ENCODE measurements at regions not wholly inside any gene's neighbourhood (a gene's known extent, or its start where the extent isn't known, plus 50 kb on each side); places are given as distances from the start of the nearest gene placed in this dataset.

- CTCF ChIA-PET, result no interaction called here
- H3K27me3 Mint-ChIP-seq (ENCODE audit: unreplicated experiment), result no peaks in the 10 kb centered on the region
- no peaks in the 10 kb centered on the region for H3K4me1 Mint-ChIP-seq (ENCODE audit: low read depth, unreplicated experiment)
- intact Hi-C loops (cut with micrococcal nuclease; ENCODE audit: unreplicated experiment), result no loop called here
- H3K9me3 Mint-ChIP-seq (ENCODE audit: low read depth, unreplicated experiment), result no peaks in the 10 kb centered on the region
- no peak overlapping the region for H3K27ac Mint-ChIP-seq (ENCODE audit: unreplicated experiment)
- no peak for DNase-seq
- no peak overlapping the region for H3K4me3 Mint-ChIP-seq (ENCODE audit: low read depth, unreplicated experiment)
- H3K36me3 Mint-ChIP-seq (ENCODE audit: insufficient read depth, unreplicated experiment), result no peaks in the 10 kb centered on the region
- TF ChIP-seq, protein P1, sequence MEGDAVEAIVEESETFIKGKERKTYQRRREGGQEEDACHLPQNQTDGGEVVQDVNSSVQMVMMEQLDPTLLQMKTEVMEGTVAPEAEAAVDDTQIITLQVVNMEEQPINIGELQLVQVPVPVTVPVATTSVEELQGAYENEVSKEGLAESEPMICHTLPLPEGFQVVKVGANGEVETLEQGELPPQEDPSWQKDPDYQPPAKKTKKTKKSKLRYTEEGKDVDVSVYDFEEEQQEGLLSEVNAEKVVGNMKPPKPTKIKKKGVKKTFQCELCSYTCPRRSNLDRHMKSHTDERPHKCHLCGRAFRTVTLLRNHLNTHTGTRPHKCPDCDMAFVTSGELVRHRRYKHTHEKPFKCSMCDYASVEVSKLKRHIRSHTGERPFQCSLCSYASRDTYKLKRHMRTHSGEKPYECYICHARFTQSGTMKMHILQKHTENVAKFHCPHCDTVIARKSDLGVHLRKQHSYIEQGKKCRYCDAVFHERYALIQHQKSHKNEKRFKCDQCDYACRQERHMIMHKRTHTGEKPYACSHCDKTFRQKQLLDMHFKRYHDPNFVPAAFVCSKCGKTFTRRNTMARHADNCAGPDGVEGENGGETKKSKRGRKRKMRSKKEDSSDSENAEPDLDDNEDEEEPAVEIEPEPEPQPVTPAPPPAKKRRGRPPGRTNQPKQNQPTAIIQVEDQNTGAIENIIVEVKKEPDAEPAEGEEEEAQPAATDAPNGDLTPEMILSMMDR (IDR thresholded peaks at IDR 0.05; ENCODE audit: unreplicated experiment), result no peak
- no TSS peak for BruUV-seq (replicated peaks)
These were observed 158.0 kb upstream of the DMRTA1 start for GRCh38 chr9:22288661-22289060.

DNA sequence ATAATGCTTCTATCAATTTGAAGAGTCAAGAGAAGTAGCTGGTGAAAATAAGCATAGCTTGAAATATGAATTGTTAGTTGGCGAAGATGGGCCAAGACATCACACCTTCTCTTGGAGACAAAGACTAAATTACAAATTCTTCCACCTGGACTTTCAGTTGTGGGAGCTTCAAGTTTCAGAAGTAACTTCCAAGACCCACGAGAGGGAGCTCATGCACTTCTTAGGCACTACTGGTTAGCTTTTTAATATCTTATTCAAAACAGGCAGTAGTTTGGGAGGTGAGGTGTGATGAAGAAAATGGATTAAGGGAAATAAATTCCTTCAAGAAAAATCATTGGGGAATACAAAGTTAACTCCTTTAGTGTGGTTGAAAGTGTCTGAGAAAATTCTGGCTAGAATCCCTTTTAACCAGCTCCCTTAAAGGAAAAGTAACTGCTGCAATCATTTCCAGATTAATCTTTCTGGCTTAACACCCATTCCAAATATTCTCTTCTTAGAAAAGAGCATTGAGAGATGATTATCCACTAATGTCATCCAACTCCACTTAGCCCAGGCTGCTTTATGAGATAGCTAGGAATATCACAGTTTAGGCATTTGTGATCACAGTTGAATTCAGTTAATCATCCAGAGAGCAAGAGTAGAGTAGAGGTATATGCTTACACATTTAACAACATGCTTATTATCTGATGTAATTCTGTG, 139.5 kb upstream of the DMRTA1 start:
- CTCF ChIA-PET, result interaction anchor here (0.8 to 1.2 kb wide), 8 partner anchors 30 to 506 kb away, joined by 3 to 25 read pairs (median 4); partner anchors contain the start of gene DMRTA1
- TF ChIP-seq, protein P1 (IDR thresholded peaks at IDR 0.05; ENCODE audit: unreplicated experiment), result peak; percentile 36
- Mint-ChIP-seq H3K4me1 (ENCODE audit: low read depth, unreplicated experiment) (peaks cover 46% of the 10 kb centered on the region), H3K27ac (ENCODE audit: unreplicated experiment) (peak overlapping the region; percentile 25), H3K36me3 (ENCODE audit: insufficient read depth, unreplicated experiment) (no peaks in the 10 kb centered on the region), H3K27me3 (ENCODE audit: unreplicated experiment) (no peaks in the 10 kb centered on the region), H3K9me3 (ENCODE audit: low read depth, unreplicated experiment) (no peaks in the 10 kb centered on the region), H3K4me3 (ENCODE audit: low read depth, unreplicated experiment) (peak overlapping the region; percentile 9)
- BruUV-seq (replicated peaks), result no TSS peak
- intact Hi-C loops (cut with micrococcal nuclease; ENCODE audit: unreplicated experiment), result loop anchor here (1.0 to 10.0 kb wide), 4 partner anchors 88 to 505 kb away; no protein-coding TSS in a partner anchor
- DNase-seq, result peak; percentile 55

GRCh38 chr9:22308177-22308576, 138.4 kb upstream of the DMRTA1 start:
- Mint-ChIP-seq H3K27ac (ENCODE audit: unreplicated experiment) (no peak overlapping the region), H3K9me3 (ENCODE audit: low read depth, unreplicated experiment) (no peaks in the 10 kb centered on the region), H3K4me1 (ENCODE audit: low read depth, unreplicated experiment) (peaks cover 46% of the 10 kb centered on the region), H3K27me3 (ENCODE audit: unreplicated experiment) (no peaks in the 10 kb centered on the region), H3K36me3 (ENCODE audit: insufficient read depth, unreplicated experiment) (no peaks in the 10 kb centered on the region), H3K4me3 (ENCODE audit: low read depth, unreplicated experiment) (no peak overlapping the region)
- no TSS peak for BruUV-seq (replicated peaks)
- peak; percentile 17 for DNase-seq
- intact Hi-C loops (cut with micrococcal nuclease; ENCODE audit: unreplicated experiment), result loop anchor here (5.0 to 10.0 kb wide), 3 partner anchors 87 to 504 kb away; no protein-coding TSS in a partner anchor
- CTCF ChIA-PET, result interaction anchor here (1.7 kb wide), 1 partner anchor 144 kb away, joined by 6 read pairs; no protein-coding TSS in a partner anchor
- TF ChIP-seq, protein P1 (IDR thresholded peaks at IDR 0.05; ENCODE audit: unreplicated experiment), result no peak

DNA sequence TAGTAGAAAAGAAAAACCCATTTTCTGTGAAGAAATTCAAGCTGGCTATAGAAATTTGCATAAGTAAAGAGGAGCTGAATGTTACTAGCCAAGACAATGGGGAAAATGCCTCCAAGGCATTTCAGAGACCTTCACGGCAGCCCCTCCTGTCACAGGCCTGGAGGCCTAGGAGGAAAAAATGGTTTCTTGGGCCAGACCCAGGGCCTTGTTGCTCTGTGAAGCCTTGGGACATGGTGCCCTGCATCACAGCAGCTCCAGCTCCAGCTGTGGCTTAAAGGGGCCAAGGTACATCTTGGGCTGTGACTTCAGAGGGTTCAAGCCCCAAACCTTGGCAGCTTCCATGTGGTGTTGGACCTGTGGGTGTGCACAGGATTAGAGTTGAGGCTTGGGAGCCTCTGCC, 130.0 kb upstream of the DMRTA1 start:
- DNase-seq, result no peak
- Mint-ChIP-seq H3K4me1 (ENCODE audit: low read depth, unreplicated experiment) (no peaks in the 10 kb centered on the region), H3K36me3 (ENCODE audit: insufficient read depth, unreplicated experiment) (no peaks in the 10 kb centered on the region), H3K27ac (ENCODE audit: unreplicated experiment) (no peak overlapping the region), H3K27me3 (ENCODE audit: unreplicated experiment) (no peaks in the 10 kb centered on the region), H3K4me3 (ENCODE audit: low read depth, unreplicated experiment) (no peak overlapping the region), H3K9me3 (ENCODE audit: low read depth, unreplicated experiment) (peaks cover 4% of the 10 kb centered on the region)
- no TSS peak for BruUV-seq (replicated peaks)
- intact Hi-C loops (cut with micrococcal nuclease; ENCODE audit: unreplicated experiment), result no loop called here
- TF ChIP-seq, protein P1 (IDR thresholded peaks at IDR 0.05; ENCODE audit: unreplicated experiment), result no peak
- CTCF ChIA-PET, result no interaction called here

Measured in Calu3 (cell line).